Fibroblast of pulmonary artery (primary cell): ENCODE measurements at regions not wholly inside any gene's neighbourhood (a gene's known extent, or its start where the extent isn't known, plus 50 kb on each side); places are given as distances from the start of the nearest gene placed in this dataset.

Experiments used
- DNase-seq: peaks from one replicate; pipeline ENCODE4 v3.0.0-alpha.2; 2010; ENCODE audit warnings: low read depth
- H3K4me3 ChIP-seq: replicated peaks from 2 replicates; pipeline ENCODE4 v1.5.1; 2011; ENCODE audit warnings: low read depth, mild to moderate bottlenecking, control low read depth, low read length, moderate library complexity
- TF ChIP-seq, protein P1 (sequence below): IDR thresholded peaks from 2 replicates; pipeline ENCODE4 v1.5.1; 2011; ENCODE audit warnings: mild to moderate bottlenecking, control low read depth, low read length, inconsistent platforms; ENCODE audit errors: missing control alignments

DNA sequence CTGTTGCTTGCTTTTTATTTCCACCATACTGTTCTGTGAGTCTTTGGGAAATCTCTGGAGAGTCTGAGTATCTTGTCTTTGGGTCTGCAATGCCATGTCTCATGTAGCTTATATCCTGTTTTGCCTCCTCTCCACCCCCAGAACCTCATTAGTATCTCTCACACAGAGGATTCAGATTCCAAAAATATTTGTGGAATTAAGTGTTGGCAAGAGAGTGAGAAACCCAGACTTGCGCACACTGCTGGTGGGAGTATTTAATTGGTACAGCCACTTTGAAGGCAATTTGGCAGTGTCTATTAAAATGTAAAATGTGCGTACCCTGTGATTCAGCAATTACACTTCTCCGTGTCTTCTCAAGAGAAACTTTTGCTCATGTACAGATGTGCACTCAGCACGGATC is 68.6 kb downstream of the ZNF621 start:
- TF ChIP-seq, protein P1, sequence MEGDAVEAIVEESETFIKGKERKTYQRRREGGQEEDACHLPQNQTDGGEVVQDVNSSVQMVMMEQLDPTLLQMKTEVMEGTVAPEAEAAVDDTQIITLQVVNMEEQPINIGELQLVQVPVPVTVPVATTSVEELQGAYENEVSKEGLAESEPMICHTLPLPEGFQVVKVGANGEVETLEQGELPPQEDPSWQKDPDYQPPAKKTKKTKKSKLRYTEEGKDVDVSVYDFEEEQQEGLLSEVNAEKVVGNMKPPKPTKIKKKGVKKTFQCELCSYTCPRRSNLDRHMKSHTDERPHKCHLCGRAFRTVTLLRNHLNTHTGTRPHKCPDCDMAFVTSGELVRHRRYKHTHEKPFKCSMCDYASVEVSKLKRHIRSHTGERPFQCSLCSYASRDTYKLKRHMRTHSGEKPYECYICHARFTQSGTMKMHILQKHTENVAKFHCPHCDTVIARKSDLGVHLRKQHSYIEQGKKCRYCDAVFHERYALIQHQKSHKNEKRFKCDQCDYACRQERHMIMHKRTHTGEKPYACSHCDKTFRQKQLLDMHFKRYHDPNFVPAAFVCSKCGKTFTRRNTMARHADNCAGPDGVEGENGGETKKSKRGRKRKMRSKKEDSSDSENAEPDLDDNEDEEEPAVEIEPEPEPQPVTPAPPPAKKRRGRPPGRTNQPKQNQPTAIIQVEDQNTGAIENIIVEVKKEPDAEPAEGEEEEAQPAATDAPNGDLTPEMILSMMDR: no peak
- peak; percentile 20 for DNase-seq
- H3K4me3 ChIP-seq: no peak overlapping the region

DNA sequence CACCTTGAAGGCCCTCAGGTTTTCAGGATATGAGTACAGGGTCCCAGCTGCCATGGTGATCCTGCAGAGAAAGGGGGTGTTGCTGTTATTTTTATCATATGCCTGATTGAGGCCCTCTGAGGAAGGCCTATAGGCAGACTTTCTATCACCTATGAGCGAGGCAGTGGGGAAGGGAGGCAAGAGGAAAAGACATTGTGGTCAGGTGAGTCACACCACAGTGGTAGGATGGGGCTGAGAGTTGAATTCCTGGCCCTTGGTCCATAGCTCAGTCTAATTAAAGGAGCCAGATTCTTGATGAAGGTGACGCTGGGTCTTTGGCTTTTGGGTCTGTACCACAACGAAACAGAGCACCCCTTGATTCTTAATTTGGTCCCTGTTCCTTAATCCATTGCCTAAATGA is 72.7 kb downstream of the ZNF621 start:
- TF ChIP-seq, protein P1: no peak
- DNase-seq: no peak
- no peak overlapping the region for H3K4me3 ChIP-seq

DNA sequence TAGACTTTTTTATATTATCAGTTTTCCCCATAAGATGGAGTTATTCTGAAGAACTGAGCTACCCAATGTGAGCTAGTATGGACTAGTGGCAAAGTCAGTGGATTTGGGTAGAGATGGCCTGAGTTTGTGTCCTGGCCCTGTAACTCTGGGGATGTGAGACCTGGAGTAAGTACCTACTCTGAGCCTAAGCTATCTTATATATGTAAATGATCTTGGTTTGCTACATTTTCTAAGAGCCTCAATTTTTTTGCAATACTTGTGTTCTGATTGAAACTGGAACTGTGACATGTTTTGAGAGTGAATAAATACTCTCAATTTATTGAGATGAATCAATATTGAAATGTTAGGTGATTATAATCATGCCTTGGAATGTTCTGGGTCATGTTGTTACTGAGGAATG is 73.6 kb downstream of the ZNF621 start:
- no peak overlapping the region for H3K4me3 ChIP-seq
- TF ChIP-seq, protein P1: no peak
- no peak for DNase-seq

DNA sequence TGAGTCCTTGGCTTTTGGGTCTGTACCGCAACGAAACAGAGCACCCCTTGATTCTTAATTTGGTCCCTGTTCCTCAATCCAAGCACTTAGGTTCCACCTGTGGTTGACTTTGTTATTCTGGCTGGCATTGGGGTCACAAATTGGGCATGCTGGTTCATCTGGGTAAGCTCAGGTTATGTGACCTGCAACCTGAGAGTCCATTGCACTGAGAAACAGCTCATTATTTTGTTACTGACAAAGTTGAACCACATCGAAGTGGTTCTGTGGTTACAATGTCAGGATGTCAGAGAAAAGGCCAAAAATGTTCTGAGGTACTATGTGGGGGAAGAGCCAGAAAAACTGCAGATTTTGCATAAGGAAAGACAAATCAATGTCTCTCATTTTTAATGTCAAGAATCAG is 74.2 kb downstream of the ZNF621 start:
- H3K4me3 ChIP-seq: no peak overlapping the region
- TF ChIP-seq, protein P1: no peak
- DNase-seq: no peak

DNA sequence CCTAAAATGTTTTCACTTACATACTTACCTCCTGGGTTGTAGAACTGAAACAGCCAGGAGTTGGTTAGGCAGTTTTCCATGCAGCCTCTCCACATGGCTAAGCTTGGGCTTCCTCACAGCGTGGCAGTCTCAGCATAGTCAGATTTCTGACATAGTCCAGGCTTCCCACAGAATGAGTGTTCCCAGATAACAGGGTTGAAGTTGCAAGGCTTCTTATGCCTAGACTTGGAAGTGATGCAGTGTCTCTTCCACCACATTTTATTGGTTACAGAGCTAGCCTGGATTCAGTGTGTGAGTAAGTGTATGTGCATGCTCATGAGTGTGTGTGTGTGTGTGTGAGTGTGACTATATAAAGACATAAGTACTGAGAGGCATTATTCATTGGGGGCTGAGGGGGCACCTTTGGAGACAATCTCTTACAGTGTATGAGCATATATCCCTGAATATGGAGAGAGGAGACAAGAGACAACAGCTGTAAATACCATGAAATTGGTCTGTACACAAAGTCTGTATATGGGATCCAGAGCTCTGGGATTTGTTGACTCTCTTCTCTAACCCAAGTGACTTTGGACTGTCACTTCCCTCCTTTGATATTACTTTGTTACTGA is 78.1 kb downstream of the ZNF621 start:
- DNase-seq: no peak
- TF ChIP-seq, protein P1: no peak
- no peak overlapping the region for H3K4me3 ChIP-seq

DNA sequence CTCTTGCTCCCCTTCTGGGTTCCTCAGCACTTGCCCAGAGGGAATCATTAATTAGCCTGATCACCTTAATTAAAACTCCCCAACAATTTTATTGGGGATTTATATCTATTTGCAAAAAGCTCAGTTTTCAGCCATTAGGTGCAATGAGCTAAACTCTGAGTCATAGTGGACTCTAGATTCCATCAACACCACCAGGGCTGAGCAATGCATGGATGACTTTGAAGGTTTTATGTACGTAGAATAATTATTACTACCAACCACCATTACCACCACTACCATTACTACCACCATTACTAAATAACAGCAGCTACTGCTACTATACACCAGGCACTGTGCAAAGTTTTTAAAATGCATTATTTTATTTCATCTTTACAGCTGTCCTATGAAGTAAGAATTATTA is 81.2 kb downstream of the ZNF621 start:
- H3K4me3 ChIP-seq: no peak overlapping the region
- no peak for DNase-seq
- TF ChIP-seq, protein P1: no peak

DNA sequence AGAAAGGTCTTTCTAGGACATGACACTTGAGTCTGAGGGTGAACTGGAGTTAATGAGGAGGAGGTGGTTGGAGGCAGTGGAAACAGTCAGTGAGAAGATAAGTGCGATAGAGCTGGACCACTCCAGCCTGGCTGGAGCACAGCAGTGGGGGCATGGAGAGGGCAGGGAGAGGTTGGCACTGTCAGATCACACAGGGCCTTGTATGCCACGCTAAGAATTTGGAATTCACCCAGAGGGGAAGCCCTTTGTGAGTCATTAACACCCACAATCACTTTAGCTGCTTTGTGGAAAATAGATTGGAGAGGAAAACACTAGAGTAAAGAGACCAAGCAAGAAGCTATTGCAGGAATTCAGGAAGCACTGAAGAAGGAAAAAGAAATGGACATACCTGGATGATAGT is 83.3 kb downstream of the ZNF621 start:
- TF ChIP-seq, protein P1: no peak
- H3K4me3 ChIP-seq: no peak overlapping the region
- no peak for DNase-seq
